ENCODE measurements at regions not wholly inside any gene's neighbourhood (a gene's known extent, or its start where the extent isn't known, plus 50 kb on each side); places are given as distances from the start of the nearest gene placed in this dataset.

- TF ChIP-seq, protein P1, sequence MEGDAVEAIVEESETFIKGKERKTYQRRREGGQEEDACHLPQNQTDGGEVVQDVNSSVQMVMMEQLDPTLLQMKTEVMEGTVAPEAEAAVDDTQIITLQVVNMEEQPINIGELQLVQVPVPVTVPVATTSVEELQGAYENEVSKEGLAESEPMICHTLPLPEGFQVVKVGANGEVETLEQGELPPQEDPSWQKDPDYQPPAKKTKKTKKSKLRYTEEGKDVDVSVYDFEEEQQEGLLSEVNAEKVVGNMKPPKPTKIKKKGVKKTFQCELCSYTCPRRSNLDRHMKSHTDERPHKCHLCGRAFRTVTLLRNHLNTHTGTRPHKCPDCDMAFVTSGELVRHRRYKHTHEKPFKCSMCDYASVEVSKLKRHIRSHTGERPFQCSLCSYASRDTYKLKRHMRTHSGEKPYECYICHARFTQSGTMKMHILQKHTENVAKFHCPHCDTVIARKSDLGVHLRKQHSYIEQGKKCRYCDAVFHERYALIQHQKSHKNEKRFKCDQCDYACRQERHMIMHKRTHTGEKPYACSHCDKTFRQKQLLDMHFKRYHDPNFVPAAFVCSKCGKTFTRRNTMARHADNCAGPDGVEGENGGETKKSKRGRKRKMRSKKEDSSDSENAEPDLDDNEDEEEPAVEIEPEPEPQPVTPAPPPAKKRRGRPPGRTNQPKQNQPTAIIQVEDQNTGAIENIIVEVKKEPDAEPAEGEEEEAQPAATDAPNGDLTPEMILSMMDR (conservative IDR thresholded peaks at IDR 0.05; ENCODE audit: low read depth, low read length) = no peak
- TF ChIP-seq EZH2phosphoT487 (IDR thresholded peaks at IDR 0.05; ENCODE audit: borderline replicate concordance, low read length) (no peak), EZH2 (IDR thresholded peaks at IDR 0.05; ENCODE audit: low read length, unreplicated experiment) (no peak)
Measured at GRCh38 chr4:157701695-157701994, 471.2 kb downstream of the GASK1B start.
